AML-193 (cell line): ENCODE measurements at regions not wholly inside any gene's neighbourhood (a gene's known extent, or its start where the extent isn't known, plus 50 kb on each side); places are given as distances from the start of the nearest gene placed in this dataset.

ENCODE experiments used
- DNase-seq, 2 experiments: peaks; one replicate each; lab custom pipeline; 2025; lab: John Stamatoyannopoulos, UW

- peak; percentile 39 to 56 for DNase-seq
These were observed 1176.7 kb upstream of the SEL1L start for GRCh38 chr14:82710267-82710841.

- DNase-seq: no peak
These were observed 1186.0 kb upstream of the SEL1L start for GRCh38 chr14:82719617-82720016.

- DNase-seq: no peak
These were observed 1186.8 kb upstream of the SEL1L start for GRCh38 chr14:82720431-82720830.

GRCh38 chr14:82720946-82721345 lies 1187.3 kb upstream of the SEL1L start:
- no peak for DNase-seq

DNA sequence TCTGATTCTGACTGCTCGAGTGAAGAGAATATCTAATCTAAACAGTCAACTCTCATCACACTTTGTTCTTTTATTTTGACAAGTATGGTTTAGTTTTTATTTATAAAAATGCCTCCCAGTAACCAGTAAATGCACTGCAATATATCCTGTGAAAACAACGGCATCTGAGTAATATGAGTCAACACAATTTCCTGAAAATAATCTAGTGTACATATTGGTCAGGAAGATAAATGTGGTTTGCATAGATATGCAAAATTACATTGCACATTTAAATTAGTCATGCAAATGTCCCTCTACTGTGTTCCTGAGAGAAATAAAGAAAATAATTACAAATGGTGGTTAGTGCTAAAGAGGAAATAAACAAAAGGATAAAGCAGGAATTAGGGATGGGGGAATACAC lies 1190.7 kb upstream of the SEL1L start:
- no peak for DNase-seq

GRCh38 chr14:82725213-82725612 lies 1191.6 kb upstream of the SEL1L start:
- DNase-seq: no peak

- no peak for DNase-seq
These were observed 1197.9 kb upstream of the SEL1L start for GRCh38 chr14:82731526-82731925.

DNA sequence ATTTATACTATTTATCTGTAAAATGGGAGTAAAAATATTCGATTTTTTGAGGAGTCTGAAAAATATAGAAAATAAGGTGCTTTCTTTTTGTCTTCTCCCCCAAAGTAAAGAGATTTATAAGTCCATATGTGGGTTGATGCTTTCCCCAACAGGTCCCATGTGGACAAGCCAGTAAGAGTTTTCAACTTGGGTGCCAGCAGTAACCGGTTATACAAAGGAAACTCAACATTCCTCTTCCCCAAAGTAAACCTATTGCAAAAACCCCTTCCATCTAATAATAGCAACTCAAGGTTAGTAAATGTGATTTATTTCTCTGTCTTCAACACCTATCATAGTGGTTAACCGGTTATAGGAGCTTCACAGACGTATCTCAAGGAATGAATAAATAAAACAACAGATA lies 1206.9 kb upstream of the SEL1L start:
- DNase-seq: no peak

DNA sequence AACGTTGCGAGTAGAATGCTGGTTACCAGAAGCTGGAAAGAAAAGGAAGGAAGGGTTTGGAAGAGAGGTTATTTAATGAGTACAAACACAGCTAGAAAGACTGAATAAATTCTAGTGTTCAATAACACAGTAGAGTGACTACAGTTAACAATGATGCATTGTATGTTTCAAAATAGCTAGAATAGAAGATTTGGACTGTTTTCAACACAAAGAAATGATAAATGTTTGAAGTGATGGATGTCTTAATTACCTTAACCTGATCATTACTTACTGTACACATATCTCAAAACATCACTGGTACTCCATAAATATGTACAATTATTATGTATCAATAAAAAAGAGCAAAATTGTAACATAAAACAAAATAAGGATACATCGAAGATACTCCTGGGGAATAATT lies 1221.8 kb upstream of the SEL1L start:
- DNase-seq: no peak

GRCh38 chr14:82755923-82756322 lies 1222.3 kb upstream of the SEL1L start:
- DNase-seq: no peak

DNA sequence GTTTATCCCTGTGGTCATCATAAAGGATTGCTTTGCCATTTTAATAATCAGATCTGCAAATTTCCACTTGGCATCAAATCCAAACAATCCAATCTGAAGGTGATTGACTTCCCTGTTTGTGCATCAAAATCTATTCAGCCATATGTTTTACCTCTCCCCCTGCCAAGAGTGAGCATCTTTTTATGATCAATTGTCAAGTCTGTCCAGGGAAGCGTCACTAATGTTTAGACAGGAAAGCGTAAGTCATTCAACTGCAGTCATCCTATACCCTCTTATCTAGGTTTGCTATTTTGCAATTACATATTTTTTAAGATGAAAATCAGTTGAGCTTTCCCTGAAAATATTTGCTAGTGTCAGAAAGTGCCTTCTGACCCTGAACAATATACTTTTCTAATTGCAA lies 1224.1 kb upstream of the SEL1L start:
- DNase-seq: no peak

- no peak for DNase-seq
These were observed 1226.0 kb upstream of the SEL1L start for GRCh38 chr14:82759656-82760055.

DNA sequence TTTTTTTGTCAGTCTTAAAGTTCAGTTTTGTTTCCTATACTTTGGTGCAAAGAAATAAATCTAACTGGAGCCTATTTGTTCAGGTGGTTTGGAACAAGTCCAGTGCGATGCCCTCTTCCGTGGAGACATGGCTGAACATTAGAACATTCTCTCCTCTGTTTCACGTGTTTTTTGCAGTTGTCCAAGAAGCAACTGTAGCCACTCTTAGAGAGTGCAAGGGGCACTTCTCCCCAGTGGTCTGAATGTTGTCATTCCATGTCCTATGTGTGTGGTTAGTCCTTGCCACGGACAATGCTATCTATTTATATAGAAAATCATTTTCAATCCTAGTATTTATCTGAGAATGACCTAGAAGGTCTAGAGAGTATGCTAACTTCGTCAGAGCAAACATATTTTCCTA lies 1232.5 kb upstream of the SEL1L start:
- DNase-seq: no peak

DNA sequence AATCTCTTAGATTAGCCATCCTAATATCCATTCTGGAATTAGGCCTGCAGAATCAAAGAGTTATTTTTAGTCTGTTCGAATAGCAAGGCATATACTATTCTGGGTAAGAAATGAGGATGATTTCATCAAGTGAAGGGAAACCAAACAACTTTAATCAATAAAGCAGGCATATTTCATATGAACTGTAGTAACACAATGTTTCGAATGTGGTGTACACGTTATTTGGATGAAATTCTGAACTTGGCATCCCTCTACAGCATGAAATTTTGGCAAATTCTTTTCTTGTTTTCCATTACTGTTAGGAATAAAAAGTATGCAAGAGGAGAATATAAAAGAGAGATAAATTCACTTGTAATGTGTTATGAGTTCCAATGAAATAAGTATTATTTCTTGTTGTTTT lies 1233.3 kb upstream of the SEL1L start:
- DNase-seq: no peak

DNA sequence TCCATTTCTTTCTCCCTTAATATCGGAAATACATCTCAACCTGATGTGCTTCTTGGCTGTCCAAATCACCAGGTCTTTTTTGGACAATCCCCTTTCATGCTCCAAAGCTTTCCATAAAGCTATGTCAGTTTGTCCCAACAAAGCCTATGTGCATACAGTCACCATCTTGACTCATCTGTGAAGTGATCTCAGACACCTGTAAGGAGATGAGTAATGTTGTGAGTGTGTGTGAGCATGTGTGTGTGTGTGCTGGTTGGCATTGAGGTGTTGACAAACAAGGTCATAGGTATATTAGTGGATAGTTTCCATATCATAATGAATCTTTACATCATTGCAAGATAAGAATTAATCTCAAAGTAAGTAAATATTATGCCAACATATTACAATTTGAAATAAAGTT lies 1243.3 kb upstream of the SEL1L start:
- DNase-seq: no peak

GRCh38 chr14:82778008-82778590 lies 1244.4 kb upstream of the SEL1L start:
- no peak for DNase-seq

- DNase-seq: no peak
These were observed 1244.9 kb upstream of the SEL1L start for GRCh38 chr14:82778601-82779000.

DNA sequence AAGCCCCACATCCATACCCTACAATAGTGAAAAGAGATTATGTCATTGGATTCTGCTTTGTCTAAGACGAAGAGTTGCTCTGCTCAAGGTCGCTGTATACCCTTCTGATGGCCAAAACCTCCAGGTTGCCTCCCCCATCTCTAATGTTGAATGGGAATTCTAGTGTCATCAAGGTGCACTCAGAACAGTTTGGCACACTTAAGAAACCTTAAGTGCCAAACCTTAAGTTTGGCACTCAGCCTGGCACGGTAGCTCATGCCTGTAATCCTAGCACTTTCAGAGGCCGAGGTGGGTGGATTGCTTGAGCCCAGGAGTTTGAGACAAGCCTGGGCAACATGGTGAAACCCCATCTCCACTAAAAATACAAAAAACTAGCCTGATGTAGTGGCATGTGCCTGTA lies 1245.6 kb upstream of the SEL1L start:
- DNase-seq: no peak

DNA sequence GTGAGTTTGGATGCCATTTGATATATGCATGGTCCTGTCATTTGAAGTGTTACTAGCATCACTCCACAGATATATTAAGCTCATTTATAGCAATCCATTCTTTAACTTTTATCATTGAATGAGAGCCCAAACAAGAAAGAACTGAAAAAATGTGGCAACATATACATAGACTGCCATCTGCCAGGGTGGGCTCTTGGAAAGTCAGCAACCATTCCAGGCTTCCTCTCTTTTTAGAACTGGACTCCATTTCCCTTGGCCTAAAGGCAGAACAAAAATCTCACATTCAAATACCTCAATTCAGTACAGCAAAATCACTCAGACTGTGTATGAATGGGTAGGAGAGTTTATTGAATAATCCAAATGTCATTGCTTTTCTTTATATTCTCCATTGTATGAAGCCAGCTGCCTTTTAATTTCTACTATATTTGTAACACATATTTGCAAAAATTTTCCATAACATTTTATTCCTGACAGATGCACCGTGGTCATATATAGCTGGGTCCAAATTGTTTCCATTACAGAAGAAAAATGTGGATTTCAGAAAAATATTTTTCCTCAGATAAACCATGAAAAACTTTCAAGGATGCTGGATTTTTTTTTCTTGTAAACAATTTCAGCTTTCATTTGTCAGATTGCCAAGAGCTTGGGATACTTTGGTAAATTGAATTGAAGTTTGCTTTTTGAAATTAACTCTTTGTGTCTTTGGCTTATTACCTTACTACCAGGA lies 1252.3 kb upstream of the SEL1L start:
- no peak for DNase-seq

- DNase-seq: no peak
These were observed 1252.8 kb upstream of the SEL1L start for GRCh38 chr14:82786483-82786880.

GRCh38 chr14:82796086-82796485 lies 1262.4 kb upstream of the SEL1L start:
- no peak for DNase-seq

DNA sequence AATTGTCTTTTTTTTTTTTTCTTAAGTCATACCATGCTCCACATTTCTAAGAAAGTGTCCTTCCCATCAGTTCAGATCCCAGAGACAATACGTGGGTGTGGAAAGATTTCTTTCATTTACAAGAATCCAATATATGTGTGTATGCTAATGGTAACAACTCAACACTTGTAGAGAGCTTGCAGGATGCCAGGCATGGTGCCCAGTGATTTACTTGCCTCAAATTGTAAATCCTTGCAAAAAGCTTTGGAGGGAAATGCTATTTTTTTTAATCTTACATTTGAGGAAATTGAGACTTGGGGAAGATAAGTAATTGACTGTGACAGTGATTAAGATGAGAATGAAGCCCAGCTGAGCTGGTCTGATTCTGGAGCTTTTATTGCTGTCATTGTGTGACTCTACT lies 1264.6 kb upstream of the SEL1L start:
- no peak for DNase-seq

DNA sequence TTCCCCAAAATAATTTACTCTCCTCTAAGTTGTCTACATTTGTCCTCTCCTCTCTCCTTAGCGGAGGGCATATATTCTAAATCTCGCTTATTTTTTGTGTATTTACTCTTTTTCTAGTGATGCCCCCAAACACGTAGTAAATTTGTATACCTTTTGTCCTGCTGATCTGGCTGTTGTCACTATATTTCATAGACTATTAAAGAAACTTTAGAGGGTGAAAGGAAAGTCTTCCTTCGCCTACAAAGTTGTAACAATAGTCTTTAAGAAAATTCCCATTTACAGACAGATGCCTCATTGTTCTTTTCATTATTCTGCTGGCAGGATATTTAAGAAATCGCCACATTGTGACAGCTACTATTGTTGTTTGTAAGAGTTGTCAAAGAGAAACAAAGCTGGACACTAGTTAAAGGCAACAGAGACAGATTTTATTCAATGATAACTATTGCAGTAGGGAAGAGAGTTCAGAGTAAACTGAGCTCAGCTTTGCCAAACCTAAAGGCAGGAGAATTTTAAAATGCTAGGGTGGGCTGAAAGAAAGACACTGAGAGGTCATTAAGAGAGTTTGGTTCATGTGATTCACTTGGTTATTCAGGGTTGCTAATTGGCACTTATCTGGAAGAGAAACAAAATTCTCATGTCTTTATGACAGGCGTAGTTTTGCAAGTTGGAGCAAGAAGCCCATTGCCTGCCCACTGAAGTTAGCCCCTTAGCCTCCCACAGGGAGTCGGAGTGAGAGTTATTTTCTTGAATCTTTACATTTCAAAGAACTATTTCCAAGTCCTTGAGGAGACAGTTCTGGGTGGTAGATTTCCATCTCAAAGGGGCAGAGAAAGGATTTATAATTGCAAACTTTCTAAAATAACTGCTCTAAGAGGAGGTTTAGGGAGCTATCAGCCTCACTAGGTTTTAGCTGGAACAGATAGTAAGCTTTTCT lies 1272.5 kb upstream of the SEL1L start:
- no peak for DNase-seq
